Sigmoid colon (tissue), 4 donors: ENCODE measurements at regions not wholly inside any gene's neighbourhood (a gene's known extent, or its start where the extent isn't known, plus 50 kb on each side); places are given as distances from the start of the nearest gene placed in this dataset.

Source experiments
- CTCF ChIP-seq, 4 experiments: fragments of 450-650 bp in 3 of 4; fragments of 200-600 bp in 1 of 4; IDR thresholded peaks; one replicate each; pipeline ENCODE4 v1.5.1; 2016 to 2019; ENCODE audit warnings: antibody characterized with exemption in 4 of 4, mild to moderate bottlenecking in 3 of 4, moderate library complexity in 2 of 4
- EP300 ChIP-seq, 4 donors: sonication (generic); formaldehyde crosslinking; IDR thresholded peaks; one replicate each; pipeline ENCODE4 v1.6.1; 2017; ENCODE audit warnings: antibody characterized with exemption in 4 of 4
- POLR2A ChIP-seq, 2 donors: fragments of 450-650 bp; IDR thresholded peaks; one replicate each; pipeline ENCODE4 v1.6.1; 2016; ENCODE audit warnings: antibody characterized with exemption in 2 of 2, mild to moderate bottlenecking in 2 of 2, moderate library complexity in 2 of 2
- POLR2AphosphoS5 ChIP-seq, 4 donors: sonication (generic); formaldehyde crosslinking; IDR thresholded peaks; one replicate each; pipeline ENCODE4 v1.6.1; 2017; ENCODE audit warnings: antibody characterized with exemption in 4 of 4

- no peak for TF ChIP-seq CTCF (IDR thresholded peaks at IDR 0.05)
- no peak for TF ChIP-seq POLR2AphosphoS5 (IDR thresholded peaks at IDR 0.05)
- TF ChIP-seq POLR2A (IDR thresholded peaks at IDR 0.05): no peak
- TF ChIP-seq EP300 (IDR thresholded peaks at IDR 0.05): no peak
Observed at GRCh38 chr2:215831296-215831913, 181.9 kb downstream of the MREG start.
